IMR-90 (cell line): ENCODE measurements at regions not wholly inside any gene's neighbourhood (a gene's known extent, or its start where the extent isn't known, plus 50 kb on each side); places are given as distances from the start of the nearest gene placed in this dataset.

Experiments
- ATAC-seq: fragments of 200-7000 bp; cut with Tn5 transposase; 2 replicates; pipeline ENCODE4 v1.9.1; 2020; ENCODE audit warnings: low read depth, mild to moderate bottlenecking, moderate library complexity
- BruUV-seq: library from RNA; stranded (reverse); fragments of 400-500 nt; replicated peaks from 2 replicates; lab custom pipeline; 2021; lab: Mats Ljungman, UMichigan
- CTCF ChIA-PET: fragments of 300-600 bp; formaldehyde crosslinking; extraction: SDS; loops from one replicate; lab custom pipeline; 2021; ENCODE audit warnings: antibody characterized with exemption; lab: Yijun Ruan, JAX
- POLR2A ChIA-PET: fragments of 300-600 bp; sonication (Branson Sonifier 250); formaldehyde crosslinking; loops from one replicate; lab custom pipeline; 2022; ENCODE audit warnings: antibody characterized with exemption; ENCODE audit not compliant: unreplicated experiment; lab: Charles Lee
- DNase-seq: peaks from one replicate; pipeline ENCODE4 v3.0.0; 2013
- H2AFZ ChIP-seq: replicated peaks from 2 replicates; pipeline ENCODE3; 2013; ENCODE audit warnings: low read length, mild to moderate bottlenecking; ENCODE audit not compliant: poor library complexity
- H2AK5ac ChIP-seq: 2 replicates; pipeline ENCODE4 v1.6.1; 2013; ENCODE audit warnings: low read depth, low read length, inconsistent platforms
- H2AK9ac ChIP-seq: replicated peaks from 2 replicates; pipeline ENCODE3; 2013; ENCODE audit warnings: mild to moderate bottlenecking, low read depth, low read length, moderate library complexity; ENCODE audit not compliant: poor library complexity
- H2BK120ac ChIP-seq: 2 replicates; pipeline ENCODE4 v1.6.1; 2013; ENCODE audit warnings: low read depth, low read length, inconsistent platforms
- H2BK15ac ChIP-seq: 3 replicates; pipeline ENCODE4 v1.6.1; 2013; ENCODE audit warnings: low read depth, low read length, inconsistent platforms
- H2BK20ac ChIP-seq: 2 replicates; pipeline ENCODE4 v1.6.1; 2013; ENCODE audit warnings: low read depth, mild to moderate bottlenecking, inconsistent platforms, low read length, moderate library complexity
- H2BK5ac ChIP-seq: 2 replicates; pipeline ENCODE4 v1.6.1; 2013; ENCODE audit warnings: mild to moderate bottlenecking, low read depth, low read length, inconsistent platforms; ENCODE audit not compliant: poor library complexity, severe bottlenecking
- H3K14ac ChIP-seq: replicated peaks from 2 replicates; pipeline ENCODE4 v1.6.1; 2013; ENCODE audit warnings: low read depth, low read length, inconsistent platforms
- H3K18ac ChIP-seq: 2 replicates; pipeline ENCODE4 v1.6.1; 2013; ENCODE audit warnings: low read depth, low read length, control low read depth
- H3K23ac ChIP-seq: 2 replicates; pipeline ENCODE4 v1.6.1; 2013; ENCODE audit warnings: low read depth, low read length, inconsistent platforms
- H3K27ac ChIP-seq: 2 replicates; pipeline ENCODE4 v1.5.1; 2013; ENCODE audit warnings: mild to moderate bottlenecking, control low read depth, low read length; ENCODE audit not compliant: insufficient read depth
- H3K27me3 ChIP-seq: 2 replicates; pipeline ENCODE4 v1.6.1; 2013; ENCODE audit warnings: low read length; ENCODE audit not compliant: control insufficient read depth, insufficient read depth
- H3K36me3 ChIP-seq: 2 replicates; pipeline ENCODE4 v1.6.1; 2013; ENCODE audit warnings: low read length, mixed read lengths; ENCODE audit not compliant: control insufficient read depth, insufficient read depth
- H3K4ac ChIP-seq: 2 replicates; pipeline ENCODE4 v1.6.1; 2013; ENCODE audit warnings: low read depth, low read length, inconsistent platforms
- H3K4me1 ChIP-seq: 2 replicates; pipeline ENCODE4 v1.6.1; 2013; ENCODE audit warnings: low read length, mixed read lengths; ENCODE audit not compliant: control insufficient read depth, insufficient read depth
- H3K4me2 ChIP-seq: 2 replicates; pipeline ENCODE4 v1.6.1; 2013; ENCODE audit warnings: low read depth, mild to moderate bottlenecking, control low read depth, low read length, moderate library complexity
- H3K4me3 ChIP-seq: 2 replicates; pipeline ENCODE4 v1.5.1; 2013; ENCODE audit warnings: low read depth, mild to moderate bottlenecking, control low read depth, low read length, moderate library complexity; ENCODE audit not compliant: insufficient read depth
- H3K56ac ChIP-seq: 2 replicates; pipeline ENCODE4 v1.6.1; 2013; ENCODE audit warnings: low read length, inconsistent platforms; ENCODE audit not compliant: insufficient read depth; ENCODE audit errors: extremely low read depth
- H3K79me1 ChIP-seq, 2 experiments: 2 replicates each; pipeline ENCODE4 v1.6.1; 2013; ENCODE audit warnings: low read length in 2 of 2, inconsistent platforms in 1 of 2, low read depth in 1 of 2
- H3K9ac ChIP-seq: 2 replicates; pipeline ENCODE4 v1.6.1; 2013; ENCODE audit warnings: low read depth, low read length, control low read depth
- H3K9me1 ChIP-seq: 2 replicates; pipeline ENCODE4 v1.6.1; 2013; ENCODE audit warnings: low read length, inconsistent platforms; ENCODE audit not compliant: insufficient read depth
- H3K9me3 ChIP-seq: 2 replicates; pipeline ENCODE4 v1.6.1; 2013; ENCODE audit warnings: low read length; ENCODE audit not compliant: control insufficient read depth, insufficient read depth
- H4K20me1 ChIP-seq: 2 replicates; pipeline ENCODE4 v1.6.1; 2013; ENCODE audit warnings: low read length, inconsistent platforms; ENCODE audit not compliant: insufficient read depth
- H4K5ac ChIP-seq: 2 replicates; pipeline ENCODE4 v1.6.1; 2013; ENCODE audit warnings: mild to moderate bottlenecking, low read depth, low read length, control low read depth
- H4K8ac ChIP-seq, 2 experiments: 2 replicates each; pipeline ENCODE4 v1.6.1; 2013; ENCODE audit warnings: low read depth in 2 of 2, low read length in 2 of 2, control low read depth in 1 of 2, inconsistent platforms in 1 of 2
- H4K91ac ChIP-seq: 2 replicates; pipeline ENCODE4 v1.6.1; 2013; ENCODE audit warnings: low read depth, low read length, inconsistent platforms; ENCODE audit not compliant: insufficient read depth
- MAFK ChIP-seq: IDR thresholded peaks from 2 replicates; pipeline ENCODE4 v1.6.1; 2012; ENCODE audit warnings: low read depth, low read length, improper control_type of control experiment
- RFX5 ChIP-seq: IDR thresholded peaks from 2 replicates; pipeline ENCODE4 v1.8.0; 2012; ENCODE audit warnings: low read depth, mild to moderate bottlenecking, low read length, moderate library complexity
- SMC3 ChIP-seq: fragments of 150-350 bp; IDR thresholded peaks from 2 replicates; pipeline ENCODE4 v1.6.1; 2016; ENCODE audit warnings: low read depth, mild to moderate bottlenecking, antibody characterized with exemption, low read length, moderate library complexity
- WGBS, 2 experiments: methylation state at CpG; one replicate each; pipeline versions ENCODE4 v1.1.5 to v1.1.7; 2013; ENCODE audit warnings: missing lambda C conversion rate in 2 of 2; ENCODE audit not compliant: insufficient read length in 1 of 2; ENCODE audit errors: extremely low coverage in 2 of 2; 5-methylcytosine and 5-hydroxymethylcytosine counted together
- dilution Hi-C: fragments of 300-500 bp; cut with HindIII; formaldehyde crosslinking; loops from one replicate; pipeline ENCODE4 v1.14.3; 2018; ENCODE audit warnings: low sequenced_read_pairs; ENCODE audit not compliant: unreplicated experiment
- in situ Hi-C: fragments of 300-500 bp; cut with MboI; formaldehyde crosslinking; loops from 3 replicates; pipeline ENCODE4 v1.14.3; 2019; ENCODE audit warnings: low sequenced_read_pairs, inconsistent platforms, mixed read lengths
- intact Hi-C: fragments of 100-400 bp; cut with micrococcal nuclease; formaldehyde crosslinking; loops from 2 replicates; pipeline ENCODE4 v1.10.0; 2022

DNA sequence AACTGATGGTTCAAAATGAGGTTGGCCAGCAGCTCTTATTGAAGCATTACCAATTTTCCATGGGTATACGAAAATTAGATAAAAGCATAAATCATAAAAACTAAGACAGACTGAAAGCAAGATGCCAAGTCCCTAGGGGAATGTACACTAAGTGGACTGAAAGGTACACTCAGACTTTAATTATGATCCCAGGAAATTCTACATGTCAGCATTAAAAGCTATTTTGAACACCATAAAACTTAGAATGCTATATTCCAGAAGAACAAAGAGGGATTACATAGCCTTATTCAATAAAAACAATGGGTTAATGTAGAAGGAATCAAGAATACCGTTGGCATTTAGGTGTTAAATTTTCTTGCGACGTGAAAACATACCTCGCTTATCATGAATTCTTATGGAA lies 558.5 kb downstream of the LRRIQ3 start:
- H3K23ac ChIP-seq: no peak overlapping the region
- H3K9me3 ChIP-seq: peaks cover under 1% of the 10 kb centered on the region; the same call in 1 of the 2 replicates
- BruUV-seq: no TSS peak
- POLR2A ChIA-PET: no interaction called here
- WGBS, 2 experiments: no CpG with 5 or more reads among the region's 5 CpGs
- no peak overlapping the region for H3K4me3 ChIP-seq
- H3K27ac ChIP-seq: no peak overlapping the region
- H2BK120ac ChIP-seq: no peak overlapping the region
- no peak for ATAC-seq
- TF ChIP-seq RFX5 (no peak), MAFK (peak; percentile 46; the same call in 1 of the 2 replicates), SMC3 (no peak)
- no peaks in the 10 kb centered on the region for H3K9me1 ChIP-seq
- H3K14ac ChIP-seq: no peak overlapping the region
- in situ Hi-C loops: no loop called here
- no peak overlapping the region for H3K18ac ChIP-seq
- no peak overlapping the region for H2AK5ac ChIP-seq
- H2AFZ ChIP-seq: no peak overlapping the region
- no peak overlapping the region for H4K8ac ChIP-seq
- no peaks in the 10 kb centered on the region for H3K36me3 ChIP-seq
- no peak overlapping the region for H3K4ac ChIP-seq
- no peak overlapping the region for H2BK15ac ChIP-seq
- no peaks in the 10 kb centered on the region for H3K27me3 ChIP-seq
- H3K4me1 ChIP-seq: no peaks in the 10 kb centered on the region
- H2BK20ac ChIP-seq: no peak overlapping the region
- intact Hi-C loops: no loop called here
- no peak overlapping the region for H3K9ac ChIP-seq
- CTCF ChIA-PET: interaction anchor here (0.6 kb wide), 1 partner anchor 359 kb away, joined by 3 read pairs; no protein-coding TSS in a partner anchor
- H2BK5ac ChIP-seq: no peak overlapping the region
- no peaks in the 10 kb centered on the region for H3K79me1 ChIP-seq
- H3K56ac ChIP-seq: no peak overlapping the region
- dilution Hi-C loops: no loop called here
- H4K5ac ChIP-seq: no peak overlapping the region
- DNase-seq: no peak
- H2AK9ac ChIP-seq: no peak overlapping the region
- H4K20me1 ChIP-seq: no peaks in the 10 kb centered on the region
- no peak overlapping the region for H4K91ac ChIP-seq
- H3K4me2 ChIP-seq: no peak overlapping the region
